IMR-90 (cell line): ENCODE measurements at regions not wholly inside any gene's neighbourhood (a gene's known extent, or its start where the extent isn't known, plus 50 kb on each side); places are given as distances from the start of the nearest gene placed in this dataset.
A peak's percentile ranks its signal among the peaks of the same experiment; 100 is the strongest.

Experiments used
- ATAC-seq: fragments of 200-7000 bp; cut with Tn5 transposase; 2 replicates; pipeline ENCODE4 v1.9.1; 2020; ENCODE audit warnings: low read depth, mild to moderate bottlenecking, moderate library complexity
- BruUV-seq: library from RNA; stranded (reverse); fragments of 400-500 nt; replicated peaks from 2 replicates; lab custom pipeline; 2021; lab: Mats Ljungman, UMichigan
- CTCF ChIA-PET: fragments of 300-600 bp; formaldehyde crosslinking; extraction: SDS; loops from one replicate; lab custom pipeline; 2021; ENCODE audit warnings: antibody characterized with exemption; lab: Yijun Ruan, JAX
- POLR2A ChIA-PET: fragments of 300-600 bp; sonication (Branson Sonifier 250); formaldehyde crosslinking; loops from one replicate; lab custom pipeline; 2022; ENCODE audit warnings: antibody characterized with exemption; ENCODE audit not compliant: unreplicated experiment; lab: Charles Lee
- DNase-seq: peaks from one replicate; pipeline ENCODE4 v3.0.0; 2013
- H2AFZ ChIP-seq: replicated peaks from 2 replicates; pipeline ENCODE3; 2013; ENCODE audit warnings: low read length, mild to moderate bottlenecking; ENCODE audit not compliant: poor library complexity
- H2AK5ac ChIP-seq: 2 replicates; pipeline ENCODE4 v1.6.1; 2013; ENCODE audit warnings: low read depth, low read length, inconsistent platforms
- H2AK9ac ChIP-seq: replicated peaks from 2 replicates; pipeline ENCODE3; 2013; ENCODE audit warnings: mild to moderate bottlenecking, low read depth, low read length, moderate library complexity; ENCODE audit not compliant: poor library complexity
- H2BK120ac ChIP-seq: 2 replicates; pipeline ENCODE4 v1.6.1; 2013; ENCODE audit warnings: low read depth, low read length, inconsistent platforms
- H2BK15ac ChIP-seq: 3 replicates; pipeline ENCODE4 v1.6.1; 2013; ENCODE audit warnings: low read depth, low read length, inconsistent platforms
- H2BK20ac ChIP-seq: 2 replicates; pipeline ENCODE4 v1.6.1; 2013; ENCODE audit warnings: low read depth, mild to moderate bottlenecking, inconsistent platforms, low read length, moderate library complexity
- H2BK5ac ChIP-seq: 2 replicates; pipeline ENCODE4 v1.6.1; 2013; ENCODE audit warnings: mild to moderate bottlenecking, low read depth, low read length, inconsistent platforms; ENCODE audit not compliant: poor library complexity, severe bottlenecking
- H3K14ac ChIP-seq: replicated peaks from 2 replicates; pipeline ENCODE4 v1.6.1; 2013; ENCODE audit warnings: low read depth, low read length, inconsistent platforms
- H3K18ac ChIP-seq: 2 replicates; pipeline ENCODE4 v1.6.1; 2013; ENCODE audit warnings: low read depth, low read length, control low read depth
- H3K23ac ChIP-seq: 2 replicates; pipeline ENCODE4 v1.6.1; 2013; ENCODE audit warnings: low read depth, low read length, inconsistent platforms
- H3K27ac ChIP-seq: 2 replicates; pipeline ENCODE4 v1.5.1; 2013; ENCODE audit warnings: mild to moderate bottlenecking, control low read depth, low read length; ENCODE audit not compliant: insufficient read depth
- H3K27me3 ChIP-seq: 2 replicates; pipeline ENCODE4 v1.6.1; 2013; ENCODE audit warnings: low read length; ENCODE audit not compliant: control insufficient read depth, insufficient read depth
- H3K36me3 ChIP-seq: 2 replicates; pipeline ENCODE4 v1.6.1; 2013; ENCODE audit warnings: low read length, mixed read lengths; ENCODE audit not compliant: control insufficient read depth, insufficient read depth
- H3K4ac ChIP-seq: 2 replicates; pipeline ENCODE4 v1.6.1; 2013; ENCODE audit warnings: low read depth, low read length, inconsistent platforms
- H3K4me1 ChIP-seq: 2 replicates; pipeline ENCODE4 v1.6.1; 2013; ENCODE audit warnings: low read length, mixed read lengths; ENCODE audit not compliant: control insufficient read depth, insufficient read depth
- H3K4me2 ChIP-seq: 2 replicates; pipeline ENCODE4 v1.6.1; 2013; ENCODE audit warnings: low read depth, mild to moderate bottlenecking, control low read depth, low read length, moderate library complexity
- H3K4me3 ChIP-seq: 2 replicates; pipeline ENCODE4 v1.5.1; 2013; ENCODE audit warnings: low read depth, mild to moderate bottlenecking, control low read depth, low read length, moderate library complexity; ENCODE audit not compliant: insufficient read depth
- H3K56ac ChIP-seq: 2 replicates; pipeline ENCODE4 v1.6.1; 2013; ENCODE audit warnings: low read length, inconsistent platforms; ENCODE audit not compliant: insufficient read depth; ENCODE audit errors: extremely low read depth
- H3K79me1 ChIP-seq, 2 experiments: 2 replicates each; pipeline ENCODE4 v1.6.1; 2013; ENCODE audit warnings: low read length in 2 of 2, inconsistent platforms in 1 of 2, low read depth in 1 of 2
- H3K9ac ChIP-seq: 2 replicates; pipeline ENCODE4 v1.6.1; 2013; ENCODE audit warnings: low read depth, low read length, control low read depth
- H3K9me1 ChIP-seq: 2 replicates; pipeline ENCODE4 v1.6.1; 2013; ENCODE audit warnings: low read length, inconsistent platforms; ENCODE audit not compliant: insufficient read depth
- H3K9me3 ChIP-seq: 2 replicates; pipeline ENCODE4 v1.6.1; 2013; ENCODE audit warnings: low read length; ENCODE audit not compliant: control insufficient read depth, insufficient read depth
- H4K20me1 ChIP-seq: 2 replicates; pipeline ENCODE4 v1.6.1; 2013; ENCODE audit warnings: low read length, inconsistent platforms; ENCODE audit not compliant: insufficient read depth
- H4K5ac ChIP-seq: 2 replicates; pipeline ENCODE4 v1.6.1; 2013; ENCODE audit warnings: mild to moderate bottlenecking, low read depth, low read length, control low read depth
- H4K8ac ChIP-seq, 2 experiments: 2 replicates each; pipeline ENCODE4 v1.6.1; 2013; ENCODE audit warnings: low read depth in 2 of 2, low read length in 2 of 2, control low read depth in 1 of 2, inconsistent platforms in 1 of 2
- H4K91ac ChIP-seq: 2 replicates; pipeline ENCODE4 v1.6.1; 2013; ENCODE audit warnings: low read depth, low read length, inconsistent platforms; ENCODE audit not compliant: insufficient read depth
- CEBPB ChIP-seq: IDR thresholded peaks from 2 replicates; pipeline ENCODE4 v1.6.1; 2012; ENCODE audit warnings: low read depth, low read length, improper control_type of control experiment
- CHD1 ChIP-seq: IDR thresholded peaks from 2 replicates; pipeline ENCODE4 v1.6.1; 2012; ENCODE audit warnings: low read depth, low read length, improper control_type of control experiment
- RCOR1 ChIP-seq: IDR thresholded peaks from 2 replicates; pipeline ENCODE4 v1.6.1; 2012; ENCODE audit warnings: mild to moderate bottlenecking, low read length, improper control_type of control experiment; ENCODE audit not compliant: insufficient replicate concordance
- RFX5 ChIP-seq: IDR thresholded peaks from 2 replicates; pipeline ENCODE4 v1.8.0; 2012; ENCODE audit warnings: low read depth, mild to moderate bottlenecking, low read length, moderate library complexity
- WGBS, 2 experiments: methylation state at CpG; one replicate each; pipeline versions ENCODE4 v1.1.5 to v1.1.7; 2013; ENCODE audit warnings: missing lambda C conversion rate in 2 of 2; ENCODE audit not compliant: insufficient read length in 1 of 2; ENCODE audit errors: extremely low coverage in 2 of 2; 5-methylcytosine and 5-hydroxymethylcytosine counted together
- dilution Hi-C: fragments of 300-500 bp; cut with HindIII; formaldehyde crosslinking; loops from one replicate; pipeline ENCODE4 v1.14.3; 2018; ENCODE audit warnings: low sequenced_read_pairs; ENCODE audit not compliant: unreplicated experiment
- in situ Hi-C: fragments of 300-500 bp; cut with MboI; formaldehyde crosslinking; loops from 3 replicates; pipeline ENCODE4 v1.14.3; 2019; ENCODE audit warnings: low sequenced_read_pairs, inconsistent platforms, mixed read lengths
- intact Hi-C: fragments of 100-400 bp; cut with micrococcal nuclease; formaldehyde crosslinking; loops from 2 replicates; pipeline ENCODE4 v1.10.0; 2022

DNA sequence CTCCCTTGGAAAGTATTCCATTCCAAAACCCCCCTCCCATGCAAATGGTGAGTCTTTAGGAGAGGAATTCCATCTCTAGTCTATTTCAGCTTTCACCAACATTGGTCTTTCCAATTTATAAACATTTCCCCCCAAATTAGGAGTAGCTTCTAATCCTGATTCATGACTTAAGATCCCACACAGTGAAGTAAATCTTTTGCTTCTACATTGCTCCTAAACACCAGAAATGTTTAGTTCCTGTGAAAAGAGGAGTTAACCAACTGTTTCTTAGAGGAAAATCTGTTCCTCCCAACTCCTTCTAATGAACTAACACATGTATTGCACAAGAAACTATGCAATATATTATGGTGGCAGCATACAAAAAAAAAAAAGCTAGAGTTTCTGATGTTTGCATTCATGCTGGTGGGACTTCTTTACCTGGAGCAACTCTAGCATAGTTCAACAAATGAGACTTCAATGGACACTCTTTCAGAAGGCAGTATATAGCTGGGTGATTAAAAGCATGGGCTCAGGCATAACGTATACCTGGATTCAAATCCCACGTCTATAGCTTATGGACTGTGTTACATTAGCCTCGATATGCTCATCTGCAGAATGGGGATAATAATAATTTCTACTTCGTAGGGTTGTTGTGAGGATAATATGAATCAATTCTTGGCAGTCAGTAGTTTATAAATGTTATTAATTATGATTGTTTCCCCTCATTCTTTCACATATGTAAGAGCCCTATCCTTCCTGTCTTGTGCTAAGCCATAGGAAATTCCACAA is 131.6 kb upstream of the TMEM164 start:
- dilution Hi-C loops (no loop called here), intact Hi-C loops (loop anchor here (5.0 kb wide), 1 partner anchor 139 kb away; the partner anchor contains the start of gene ACSL4), in situ Hi-C loops (no loop called here)
- H3K27ac ChIP-seq, result peak overlapping the region; percentile 49; the same call in 1 of the 2 replicates
- H3K4me3 ChIP-seq, result no peak overlapping the region
- no peak overlapping the region for H3K56ac ChIP-seq
- 0 out of 2 replicates have a peak overlapping the region, but pooled peaks have one; percentile 25 for H3K14ac ChIP-seq
- H3K4me2 ChIP-seq, result no peak overlapping the region
- H2BK5ac ChIP-seq, result peak overlapping the region; percentile 5
- H3K36me3 ChIP-seq, result no peaks in the 10 kb centered on the region
- H3K23ac ChIP-seq, result no peak overlapping the region
- peak overlapping the region; percentile 87 for H4K5ac ChIP-seq
- no peak overlapping the region for H2AFZ ChIP-seq
- TF ChIP-seq CHD1, result no peak
- TF ChIP-seq RCOR1, result no peak
- no peak for TF ChIP-seq RFX5
- TF ChIP-seq CEBPB, result peak; percentile 39
- no CpG with 5 or more reads among the region's 4 CpGs for WGBS, 2 experiments
- ATAC-seq (peak; percentile 14; the same call in 1 of the 2 replicates), DNase-seq (peak; percentile 41)
- no TSS peak for BruUV-seq
- no peak overlapping the region for H2BK20ac ChIP-seq
- H3K18ac ChIP-seq, result peak overlapping the region; percentile 86
- H2BK120ac ChIP-seq, result no peak overlapping the region; the same call in 1 of the 2 replicates
- H3K9ac ChIP-seq, result no peak overlapping the region
- POLR2A ChIA-PET, result no interaction called here
- H4K20me1 ChIP-seq, result no peaks in the 10 kb centered on the region
- no peaks in the 10 kb centered on the region for H3K27me3 ChIP-seq
- no peaks in the 10 kb centered on the region for H3K9me1 ChIP-seq
- H4K8ac ChIP-seq, result no peak overlapping the region; a peak in 1 of 4 replicates
- no peak overlapping the region; the same call in 2 of the 3 replicates for H2BK15ac ChIP-seq
- CTCF ChIA-PET, result interaction anchor here (0.9 to 1.5 kb wide), 3 partner anchors 20 to 159 kb away, joined by 3 to 10 read pairs (median 6); no protein-coding TSS in a partner anchor
- H3K79me1 ChIP-seq, result no peaks in the 10 kb centered on the region
- H2AK5ac ChIP-seq, result no peak overlapping the region
- H2AK9ac ChIP-seq, result no peak overlapping the region
- peak overlapping the region; percentile 8; the same call in 1 of the 2 replicates for H3K4ac ChIP-seq
- H3K9me3 ChIP-seq, result 0 out of 2 replicates have a peak, but pooled peaks cover 2% of the 10 kb centered on the region
- H3K4me1 ChIP-seq, result peaks cover 3% of the 10 kb centered on the region; the same call in 1 of the 2 replicates
- H4K91ac ChIP-seq, result no peak overlapping the region
